Glutamatergic neuron (in vitro differentiated cells): ENCODE measurements at regions not wholly inside any gene's neighbourhood (a gene's known extent, or its start where the extent isn't known, plus 50 kb on each side); places are given as distances from the start of the nearest gene placed in this dataset.

Source experiments
- DNase-seq: peaks from one replicate; pipeline ENCODE4 v3.0.0; 2022
- H3K27ac Mint-ChIP-seq: one replicate; pipeline ENCODE4 v1.8.0; 2020; ENCODE audit warnings: mild to moderate bottlenecking, mixed read lengths, inconsistent platforms; ENCODE audit not compliant: unreplicated experiment
- H3K27me3 Mint-ChIP-seq: one replicate; pipeline ENCODE4 v1.8.0; 2020; ENCODE audit warnings: mild to moderate bottlenecking, moderate library complexity, mixed read lengths, inconsistent platforms; ENCODE audit not compliant: unreplicated experiment
- H3K36me3 Mint-ChIP-seq: one replicate; pipeline ENCODE4 v1.8.0; 2020; ENCODE audit warnings: mild to moderate bottlenecking, mixed read lengths, inconsistent platforms; ENCODE audit not compliant: unreplicated experiment
- H3K4me1 Mint-ChIP-seq: one replicate; pipeline ENCODE4 v1.8.0; 2020; ENCODE audit warnings: mild to moderate bottlenecking, low read depth, mixed read lengths, inconsistent platforms; ENCODE audit not compliant: unreplicated experiment
- H3K4me3 Mint-ChIP-seq: one replicate; pipeline ENCODE4 v1.8.0; 2020; ENCODE audit warnings: mild to moderate bottlenecking, mixed read lengths, inconsistent platforms; ENCODE audit not compliant: unreplicated experiment
- H3K9me3 Mint-ChIP-seq: one replicate; pipeline ENCODE4 v1.8.0; 2020; ENCODE audit warnings: mild to moderate bottlenecking, moderate library complexity, mixed read lengths, inconsistent platforms; ENCODE audit not compliant: unreplicated experiment
- TF ChIP-seq, protein P1 (sequence below): fragments of 200-600 bp; sonication (generic); IDR thresholded peaks from one replicate; pipeline ENCODE4 v1.5.0; 2021; ENCODE audit not compliant: partially characterized antibody, unreplicated experiment

DNA sequence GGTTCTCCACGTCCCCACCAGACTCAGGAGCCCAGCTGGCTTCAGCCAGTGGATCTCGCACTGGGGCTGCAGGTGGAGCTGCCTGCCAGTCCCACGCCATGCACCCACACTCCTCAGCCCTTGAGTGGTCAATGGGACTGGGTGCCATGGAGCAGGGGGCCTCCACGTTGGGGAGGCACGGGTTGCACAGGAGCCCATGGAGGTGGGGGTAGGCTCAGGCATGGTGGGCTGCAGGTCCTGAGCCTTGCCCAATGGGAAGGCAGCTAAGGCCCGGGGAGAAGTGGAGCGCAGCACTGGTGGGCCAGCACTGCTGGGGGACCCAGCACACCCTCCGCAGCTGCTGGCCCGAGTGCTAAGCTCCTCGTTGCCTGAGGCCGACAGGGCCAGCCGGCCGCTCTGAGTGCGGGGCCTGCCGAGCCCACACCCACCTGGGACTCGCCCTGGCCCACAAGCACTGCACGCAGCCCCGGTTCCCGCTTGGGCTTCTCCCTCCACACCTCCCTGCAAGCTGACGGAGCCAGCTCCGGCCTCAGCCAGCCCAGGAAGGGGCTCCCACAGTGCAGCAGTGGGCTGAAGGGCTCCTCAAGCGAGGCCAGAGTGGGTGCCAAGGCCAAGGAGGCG is 258.5 kb upstream of the PDGFD start:
- Mint-ChIP-seq H3K9me3 (no peaks in the 10 kb centered on the region), H3K27me3 (no peaks in the 10 kb centered on the region), H3K36me3 (no peaks in the 10 kb centered on the region), H3K4me1 (no peaks in the 10 kb centered on the region), H3K27ac (no peak overlapping the region), H3K4me3 (no peak overlapping the region)
- DNase-seq: no peak
- TF ChIP-seq, protein P1, sequence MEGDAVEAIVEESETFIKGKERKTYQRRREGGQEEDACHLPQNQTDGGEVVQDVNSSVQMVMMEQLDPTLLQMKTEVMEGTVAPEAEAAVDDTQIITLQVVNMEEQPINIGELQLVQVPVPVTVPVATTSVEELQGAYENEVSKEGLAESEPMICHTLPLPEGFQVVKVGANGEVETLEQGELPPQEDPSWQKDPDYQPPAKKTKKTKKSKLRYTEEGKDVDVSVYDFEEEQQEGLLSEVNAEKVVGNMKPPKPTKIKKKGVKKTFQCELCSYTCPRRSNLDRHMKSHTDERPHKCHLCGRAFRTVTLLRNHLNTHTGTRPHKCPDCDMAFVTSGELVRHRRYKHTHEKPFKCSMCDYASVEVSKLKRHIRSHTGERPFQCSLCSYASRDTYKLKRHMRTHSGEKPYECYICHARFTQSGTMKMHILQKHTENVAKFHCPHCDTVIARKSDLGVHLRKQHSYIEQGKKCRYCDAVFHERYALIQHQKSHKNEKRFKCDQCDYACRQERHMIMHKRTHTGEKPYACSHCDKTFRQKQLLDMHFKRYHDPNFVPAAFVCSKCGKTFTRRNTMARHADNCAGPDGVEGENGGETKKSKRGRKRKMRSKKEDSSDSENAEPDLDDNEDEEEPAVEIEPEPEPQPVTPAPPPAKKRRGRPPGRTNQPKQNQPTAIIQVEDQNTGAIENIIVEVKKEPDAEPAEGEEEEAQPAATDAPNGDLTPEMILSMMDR: no peak

DNA sequence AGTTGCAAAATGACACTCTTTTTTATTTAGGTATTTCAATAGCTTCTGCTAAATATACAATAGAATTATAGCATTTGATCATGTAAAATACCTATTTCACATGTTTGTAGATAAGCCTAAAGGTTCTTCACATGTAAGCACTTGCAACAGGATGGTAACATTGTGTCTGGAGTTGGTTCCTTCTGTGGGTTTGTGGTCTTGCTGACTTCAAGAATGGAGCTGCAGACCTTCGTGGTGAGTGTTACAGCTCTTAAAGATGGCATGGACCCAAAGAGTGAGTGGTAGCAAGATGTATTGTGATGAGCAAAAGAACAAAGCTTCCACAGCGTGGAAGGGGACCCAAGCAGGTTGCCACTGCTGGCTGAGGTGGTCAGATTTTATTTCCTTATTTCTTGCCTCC is 246.4 kb upstream of the PDGFD start:
- Mint-ChIP-seq H3K9me3 (no peaks in the 10 kb centered on the region), H3K36me3 (no peaks in the 10 kb centered on the region), H3K27me3 (no peaks in the 10 kb centered on the region), H3K4me3 (no peak overlapping the region), H3K4me1 (no peaks in the 10 kb centered on the region), H3K27ac (no peak overlapping the region)
- TF ChIP-seq, protein P1: no peak
- no peak for DNase-seq

DNA sequence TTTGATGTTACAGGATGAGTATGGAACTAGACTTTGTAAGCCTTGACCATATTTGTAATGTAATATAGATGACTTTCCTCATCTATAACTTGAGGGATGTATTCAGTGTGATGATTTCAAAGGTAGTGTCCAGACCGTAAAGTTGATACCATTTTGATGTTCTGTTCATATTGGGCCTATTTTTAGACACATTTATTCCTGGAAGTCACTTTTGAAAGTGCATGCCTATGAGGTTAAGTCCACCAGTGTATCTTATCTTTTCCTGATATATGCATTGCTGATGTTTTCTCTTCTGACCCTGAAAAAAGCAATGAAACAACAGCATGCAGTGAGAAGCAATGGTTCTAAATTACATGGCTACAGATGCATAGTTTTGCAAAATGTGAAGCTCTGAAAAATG is 244.7 kb upstream of the PDGFD start:
- Mint-ChIP-seq H3K4me3 (no peak overlapping the region), H3K36me3 (no peaks in the 10 kb centered on the region), H3K27ac (no peak overlapping the region), H3K9me3 (no peaks in the 10 kb centered on the region), H3K27me3 (no peaks in the 10 kb centered on the region), H3K4me1 (no peaks in the 10 kb centered on the region)
- no peak for DNase-seq
- TF ChIP-seq, protein P1: no peak

DNA sequence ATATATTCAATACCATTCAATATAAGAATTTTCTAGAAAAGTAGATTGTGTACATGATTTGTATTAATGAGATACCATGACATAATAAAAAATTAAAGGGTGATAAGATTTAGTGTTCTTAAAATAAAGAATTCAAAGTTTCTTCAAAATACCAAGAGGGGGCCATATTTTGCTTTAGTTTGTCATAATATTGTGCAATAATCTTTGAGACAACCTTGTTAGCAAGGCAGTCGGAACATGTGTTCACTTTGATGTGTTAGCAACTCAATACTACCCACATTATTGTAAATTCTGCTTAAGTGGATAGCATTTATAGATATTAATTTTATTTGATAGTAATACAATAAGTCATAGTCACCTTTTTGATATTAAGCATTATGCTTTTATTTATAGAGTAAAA is 241.3 kb upstream of the PDGFD start:
- Mint-ChIP-seq H3K4me3 (no peak overlapping the region), H3K9me3 (no peaks in the 10 kb centered on the region), H3K4me1 (no peaks in the 10 kb centered on the region), H3K36me3 (no peaks in the 10 kb centered on the region), H3K27me3 (no peaks in the 10 kb centered on the region), H3K27ac (no peak overlapping the region)
- DNase-seq: no peak
- TF ChIP-seq, protein P1: no peak

DNA sequence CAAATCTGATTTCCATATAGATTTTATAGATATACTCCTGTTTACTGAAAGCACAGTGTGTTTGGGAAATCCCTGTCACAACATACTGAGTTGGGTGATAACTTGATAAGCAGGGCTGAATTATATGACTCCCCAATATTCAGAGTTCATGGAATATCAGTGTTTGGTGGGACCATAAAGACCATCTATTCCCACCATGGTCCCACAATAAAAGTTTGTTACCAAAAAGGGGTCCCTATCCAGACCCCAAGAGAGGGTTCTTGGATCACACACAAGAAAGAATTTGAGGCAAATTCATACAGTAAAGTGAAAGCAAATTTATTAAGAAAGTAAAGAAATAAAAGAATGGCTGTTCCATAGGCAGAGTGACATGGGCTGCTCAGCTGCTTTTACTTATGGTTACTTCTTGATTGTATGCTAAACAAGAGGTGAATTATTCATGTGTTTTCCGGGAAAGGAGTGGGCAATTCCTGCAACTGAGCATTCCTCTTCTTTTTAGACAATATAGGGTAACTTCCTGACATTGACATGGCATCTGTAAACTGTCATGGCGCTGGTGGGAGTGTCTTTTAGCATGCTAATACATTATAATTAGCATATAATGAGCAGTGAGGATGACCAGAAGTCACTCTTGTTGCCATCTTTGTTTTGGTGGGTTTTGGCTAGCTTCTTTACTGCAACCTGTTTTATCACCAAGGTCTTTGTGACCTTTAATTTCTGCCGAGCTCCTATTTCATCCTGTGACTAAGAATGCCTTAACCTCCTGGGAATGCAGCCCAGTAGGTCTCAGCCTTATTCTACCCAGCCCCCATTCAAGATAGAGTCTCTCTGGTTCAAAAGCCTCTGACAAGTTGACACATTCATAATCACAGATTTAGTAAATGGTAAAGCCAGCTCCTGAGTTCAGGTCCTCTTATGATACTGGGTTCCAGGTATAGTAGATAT is 240.6 kb upstream of the PDGFD start:
- Mint-ChIP-seq H3K9me3 (no peaks in the 10 kb centered on the region), H3K4me1 (no peaks in the 10 kb centered on the region), H3K4me3 (no peak overlapping the region), H3K27ac (no peak overlapping the region), H3K27me3 (no peaks in the 10 kb centered on the region), H3K36me3 (no peaks in the 10 kb centered on the region)
- no peak for DNase-seq
- TF ChIP-seq, protein P1: no peak
